ENCODE measurements at regions not wholly inside any gene's neighbourhood (a gene's known extent, or its start where the extent isn't known, plus 50 kb on each side); places are given as distances from the start of the nearest gene placed in this dataset.

DNA sequence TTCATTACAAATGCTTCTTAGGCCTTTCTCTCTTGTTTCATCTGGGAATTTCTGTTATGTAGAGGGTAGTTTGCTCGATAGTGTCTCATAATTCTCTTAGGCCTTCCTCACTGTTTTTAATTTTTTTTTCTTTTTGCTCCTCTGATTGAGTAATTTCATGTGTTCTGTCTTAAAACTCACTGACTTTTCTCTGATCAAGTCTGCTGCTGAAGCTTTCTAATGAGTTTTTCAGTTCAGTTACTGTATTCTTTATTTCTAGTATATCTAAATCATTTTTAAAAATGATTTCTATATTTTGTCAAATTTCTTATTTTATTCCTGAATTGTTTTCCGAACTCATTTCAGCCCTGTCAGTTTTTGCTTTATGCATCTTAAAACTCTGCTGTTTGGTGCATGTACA lies 228.0 kb downstream of the MID1IP1 start:
- Histone ChIP-seq H3K4me2 (no peak overlapping the region), H3K4me1 (ENCODE audit: low read depth, poor library complexity, severe bottlenecking) (no peaks in the 10 kb centered on the region), H3K79me2 (ENCODE audit: insufficient read depth, low read depth) (no peaks in the 10 kb centered on the region), H2AFZ (ENCODE audit: low read depth) (no peak overlapping the region), H3K9ac (no peak overlapping the region), H3K4me3 (IDR thresholded peaks at IDR 0.05; ENCODE audit: insufficient read depth, low read depth, low read length) (no peak overlapping the region), H3K27ac (no peak overlapping the region), H4K20me1 (ENCODE audit: insufficient read depth) (no peaks in the 10 kb centered on the region), H3K27me3 (ENCODE audit: insufficient read depth, low read depth) (no peaks in the 10 kb centered on the region), H3K36me3 (ENCODE audit: insufficient read depth) (no peaks in the 10 kb centered on the region)
- TF ChIP-seq CTCF (conservative IDR thresholded peaks at IDR 0.05; ENCODE audit: low read depth, low read length), result no peak

DNA sequence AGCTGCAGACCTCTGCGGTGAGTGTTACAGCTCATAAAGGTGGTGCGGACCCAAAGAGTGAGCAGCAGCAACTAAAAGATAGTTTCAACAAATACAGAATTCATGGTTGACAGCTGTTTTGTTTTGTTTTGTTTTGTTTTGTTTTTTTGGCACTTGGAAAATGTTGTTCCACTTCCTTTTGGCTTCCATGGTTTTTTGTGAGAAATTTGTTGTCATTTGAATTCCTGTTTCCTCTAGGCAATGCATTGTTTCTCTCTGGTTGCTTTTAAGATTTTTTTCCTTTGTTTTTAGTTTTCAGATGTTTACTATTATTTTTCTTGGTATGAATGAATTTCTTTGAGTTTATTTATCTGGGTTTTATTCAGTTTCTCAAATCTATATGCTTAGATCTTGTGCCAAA lies 229.4 kb downstream of the MID1IP1 start:
- no peak for TF ChIP-seq CTCF (conservative IDR thresholded peaks at IDR 0.05; ENCODE audit: low read depth, low read length)
- H3K27me3 ChIP-seq (ENCODE audit: insufficient read depth, low read depth), result no peaks in the 10 kb centered on the region
- no peak overlapping the region for H3K27ac ChIP-seq
- no peak overlapping the region for H3K4me3 ChIP-seq (IDR thresholded peaks at IDR 0.05; ENCODE audit: insufficient read depth, low read depth, low read length)
- H3K9ac ChIP-seq, result no peak overlapping the region
- H4K20me1 ChIP-seq (ENCODE audit: insufficient read depth), result no peaks in the 10 kb centered on the region
- H3K4me1 ChIP-seq (ENCODE audit: low read depth, poor library complexity, severe bottlenecking), result no peaks in the 10 kb centered on the region
- H3K36me3 ChIP-seq (ENCODE audit: insufficient read depth), result no peaks in the 10 kb centered on the region
- H3K4me2 ChIP-seq, result no peak overlapping the region
- no peaks in the 10 kb centered on the region for H3K79me2 ChIP-seq (ENCODE audit: insufficient read depth, low read depth)
- H2AFZ ChIP-seq (ENCODE audit: low read depth), result no peak overlapping the region

DNA sequence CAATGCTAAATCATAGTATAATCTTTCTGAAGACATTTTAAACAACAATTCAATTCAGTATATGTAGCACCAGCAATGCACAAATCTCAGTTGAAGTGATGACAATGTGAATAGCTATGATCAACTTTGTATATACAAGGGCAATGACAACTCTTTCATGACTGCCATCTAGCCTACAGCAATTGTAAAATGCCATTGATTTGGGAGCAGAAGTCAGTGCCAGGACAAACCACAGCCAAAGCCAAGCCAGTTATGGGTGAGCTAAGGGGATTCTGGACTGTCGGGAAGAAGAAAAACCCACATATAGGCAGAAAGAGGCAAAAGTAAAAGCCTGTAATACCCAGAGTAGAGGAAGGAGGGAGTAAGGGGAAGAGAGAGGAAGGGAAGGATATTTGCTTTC lies 238.6 kb downstream of the MID1IP1 start:
- no peaks in the 10 kb centered on the region for H3K79me2 ChIP-seq (ENCODE audit: insufficient read depth, low read depth)
- no peaks in the 10 kb centered on the region for H4K20me1 ChIP-seq (ENCODE audit: insufficient read depth)
- no peak overlapping the region for H3K4me2 ChIP-seq
- no peak for TF ChIP-seq CTCF (conservative IDR thresholded peaks at IDR 0.05; ENCODE audit: low read depth, low read length)
- no peaks in the 10 kb centered on the region for H3K36me3 ChIP-seq (ENCODE audit: insufficient read depth)
- no peak overlapping the region for H3K4me3 ChIP-seq (IDR thresholded peaks at IDR 0.05; ENCODE audit: insufficient read depth, low read depth, low read length)
- no peaks in the 10 kb centered on the region for H3K4me1 ChIP-seq (ENCODE audit: low read depth, poor library complexity, severe bottlenecking)
- H3K9ac ChIP-seq, result no peak overlapping the region
- H2AFZ ChIP-seq (ENCODE audit: low read depth), result no peak overlapping the region
- no peak overlapping the region for H3K27ac ChIP-seq
- no peaks in the 10 kb centered on the region for H3K27me3 ChIP-seq (ENCODE audit: insufficient read depth, low read depth)

DNA sequence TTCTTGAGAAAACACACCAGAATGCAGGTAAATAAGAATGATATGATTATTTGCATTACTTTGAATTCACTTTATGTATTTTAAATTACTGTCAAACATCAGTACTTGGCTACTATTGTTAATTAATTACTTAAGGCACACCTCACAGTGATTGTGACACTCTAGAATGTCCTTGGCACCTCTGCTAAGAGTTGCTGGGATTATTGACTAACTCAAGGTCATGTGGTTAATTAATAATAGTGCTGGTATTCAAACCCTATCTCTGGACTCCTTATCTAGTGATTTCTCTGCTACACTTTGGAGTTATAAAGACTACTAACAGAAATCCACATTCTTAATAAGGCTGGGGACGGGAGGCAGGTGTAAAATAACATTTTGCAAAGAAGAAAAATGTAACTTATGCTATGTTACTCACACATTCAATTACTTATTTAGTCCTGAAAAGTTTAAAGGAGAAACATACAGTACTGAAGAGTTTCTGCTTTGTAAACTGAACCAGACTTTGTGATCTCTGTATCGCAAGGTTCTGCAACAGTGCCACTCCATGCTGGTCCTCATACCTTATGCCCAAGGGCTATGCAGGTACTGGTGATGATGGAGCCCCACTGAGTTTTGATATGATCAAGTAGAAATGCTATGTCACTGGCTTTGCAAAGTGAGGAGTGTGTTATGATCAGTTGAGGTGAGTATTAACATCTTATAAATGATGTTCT lies 242.7 kb downstream of the MID1IP1 start:
- TF ChIP-seq CTCF (conservative IDR thresholded peaks at IDR 0.05; ENCODE audit: low read depth, low read length), result no peak
- no peak overlapping the region for H3K27ac ChIP-seq
- H3K9ac ChIP-seq, result no peak overlapping the region
- H3K36me3 ChIP-seq (ENCODE audit: insufficient read depth), result no peaks in the 10 kb centered on the region
- no peaks in the 10 kb centered on the region for H3K79me2 ChIP-seq (ENCODE audit: insufficient read depth, low read depth)
- no peaks in the 10 kb centered on the region for H3K4me1 ChIP-seq (ENCODE audit: low read depth, poor library complexity, severe bottlenecking)
- H2AFZ ChIP-seq (ENCODE audit: low read depth), result no peak overlapping the region
- no peak overlapping the region for H3K4me3 ChIP-seq (IDR thresholded peaks at IDR 0.05; ENCODE audit: insufficient read depth, low read depth, low read length)
- H4K20me1 ChIP-seq (ENCODE audit: insufficient read depth), result no peaks in the 10 kb centered on the region
- no peaks in the 10 kb centered on the region for H3K27me3 ChIP-seq (ENCODE audit: insufficient read depth, low read depth)
- no peak overlapping the region for H3K4me2 ChIP-seq
